K562 (cell line): ENCODE measurements at regions not wholly inside any gene's neighbourhood (a gene's known extent, or its start where the extent isn't known, plus 50 kb on each side); places are given as distances from the start of the nearest gene placed in this dataset.

ENCODE experiments used
- ATAC-seq: fragments of 200-7000 bp; cut with Tn5 transposase; 3 replicates; pipeline ENCODE4 v1.9.1; 2020; ENCODE audit warnings: moderate library complexity
- BruUV-seq: library from RNA; stranded (reverse); fragments of 400-500 nt; replicated peaks from 2 replicates; lab custom pipeline; 2021; lab: Mats Ljungman, UMichigan
- CTCF ChIA-PET: fragments of 300-600 bp; formaldehyde crosslinking; extraction: SDS; loops from one replicate; lab custom pipeline; 2021; ENCODE audit warnings: low intra/inter-chr PET ratio; lab: Yijun Ruan, JAX
- POLR2A ChIA-PET: fragments of 300-600, 350-650 bp; sonication (Branson Sonifier 250); formaldehyde crosslinking; extraction: SDS; loops from one replicate; lab custom pipeline; 2021; ENCODE audit warnings: antibody characterized with exemption, inconsistent platforms; lab: Yijun Ruan, JAX
- DNase-seq, 4 experiments: peaks; one replicate each; pipeline versions ENCODE4 v3.0.0 to v3.0.0-alpha.2; 2011 to 2018; ENCODE audit warnings: low spot score in 3 of 4, mixed read lengths in 3 of 4; ENCODE audit errors: extremely low read depth in 1 of 4
- FAIRE-seq: peaks from 2 replicates; lab custom pipeline; 2011; peaks lifted over from hg19 to GRCh38; lab: Jason Lieb, UNC
- H2AFZ ChIP-seq: 2 replicates; pipeline ENCODE4 v1.6.0; 2011; ENCODE audit warnings: low read depth, low read length, control low read depth, inconsistent platforms
- H3K27ac ChIP-seq: fragments of 200-600 bp; 3 replicates; pipeline ENCODE4 v1.8.0; 2011; ENCODE audit warnings: low read depth, mild to moderate bottlenecking, control low read depth, inconsistent platforms, low read length, moderate library complexity, mixed read lengths; ENCODE audit errors: extremely low read depth
- H3K27me3 ChIP-seq, 2 experiments: fragments of 300-600 bp in 1 of 2; 2 replicates in 1 of 2; 3 replicates in 1 of 2; pipeline versions ENCODE4 v1.6.0 to v1.8.0; 2011; ENCODE audit warnings: inconsistent platforms in 2 of 2, low read length in 2 of 2, mild to moderate bottlenecking in 1 of 2, mixed read lengths in 1 of 2, moderate library complexity in 1 of 2; ENCODE audit not compliant: control insufficient read depth in 2 of 2, insufficient read depth in 2 of 2
- H3K36me3 ChIP-seq: fragments of 300-600 bp; 3 replicates; pipeline ENCODE4 v1.8.0; 2011; ENCODE audit warnings: mild to moderate bottlenecking, low read length, inconsistent platforms; ENCODE audit not compliant: control insufficient read depth, insufficient read depth
- H3K4me1 ChIP-seq, 2 experiments: fragments of 200-600 bp in 1 of 2; replicated peaks in 1 of 2; 2 replicates in 1 of 2; 3 replicates in 1 of 2; pipeline versions ENCODE4 v1.5.1 to v1.8.0; 2011; ENCODE audit warnings: inconsistent platforms in 2 of 2, low read length in 2 of 2, mild to moderate bottlenecking in 1 of 2, mixed read lengths in 1 of 2, moderate library complexity in 1 of 2; ENCODE audit not compliant: control insufficient read depth in 2 of 2, insufficient read depth in 2 of 2
- H3K4me2 ChIP-seq: 2 replicates; pipeline ENCODE4 v1.6.1; 2011; ENCODE audit warnings: low read length, control low read depth, inconsistent platforms, mixed read lengths; ENCODE audit not compliant: insufficient read depth
- H3K4me3 ChIP-seq: fragments of 200-600 bp; sonication (generic), shearing (Covaris generic); 2 replicates; pipeline ENCODE4 v1.5.1; 2016; ENCODE audit warnings: control low read depth, inconsistent platforms
- H3K79me2 ChIP-seq: fragments of 200-600 bp; 3 replicates; pipeline ENCODE4 v1.8.0; 2011; ENCODE audit warnings: low read length, inconsistent platforms; ENCODE audit not compliant: control insufficient read depth, insufficient read depth
- H3K9ac ChIP-seq, 2 experiments: 2 replicates each; pipeline versions ENCODE4 v1.6.0 to v1.6.1; 2011; ENCODE audit warnings: low read depth in 2 of 2, low read length in 2 of 2, control low read depth in 1 of 2, inconsistent platforms in 1 of 2, mild to moderate bottlenecking in 1 of 2, mixed read lengths in 1 of 2; ENCODE audit not compliant: insufficient read depth in 1 of 2
- H3K9me1 ChIP-seq: one replicate; pipeline ENCODE4 v1.6.0; 2011; ENCODE audit warnings: inconsistent platforms, mild to moderate bottlenecking, low read length, moderate library complexity; ENCODE audit not compliant: control insufficient read depth, insufficient read depth
- H3K9me3 ChIP-seq: replicated peaks from 2 replicates; pipeline ENCODE4 v1.5.1; 2011; ENCODE audit warnings: low read depth, low read length, inconsistent platforms; ENCODE audit not compliant: control insufficient read depth, insufficient read depth
- H4K20me1 ChIP-seq: replicated peaks from 2 replicates; pipeline ENCODE4 v1.6.1; 2011; ENCODE audit warnings: low read length, inconsistent platforms, mixed read lengths; ENCODE audit not compliant: control insufficient read depth, insufficient read depth
- CBX3 ChIP-seq, 2 experiments: IDR thresholded peaks; 1 replicate in 1 of 2; 2 replicates in 1 of 2; pipeline ENCODE4 v1.6.1; 2012; ENCODE audit warnings: inconsistent platforms in 2 of 2, low read length in 2 of 2, borderline replicate concordance in 1 of 2, control low read depth in 1 of 2
- NCOR1 ChIP-seq: fragments of 450-650 bp; IDR thresholded peaks from 2 replicates; pipeline ENCODE4 v1.6.1; 2016; ENCODE audit warnings: mild to moderate bottlenecking, moderate library complexity
- PHF20 ChIP-seq: fragments of 450-650 bp; IDR thresholded peaks from 2 replicates; pipeline ENCODE4 v1.6.1; 2018; ENCODE audit not compliant: partially characterized antibody
- RERE ChIP-seq: sonication (generic); formaldehyde crosslinking; IDR thresholded peaks from 2 replicates; pipeline ENCODE4 v1.8.0; 2023; ENCODE audit warnings: missing genetic modification reagents, mild to moderate bottlenecking, borderline replicate concordance
- ZFX ChIP-seq: sonication (generic); formaldehyde crosslinking; IDR thresholded peaks from 2 replicates; pipeline ENCODE4 v1.8.0; 2022; ENCODE audit warnings: mild to moderate bottlenecking, missing genetic modification reagents, moderate library complexity
- WGBS: fragments of 100-300 bp; shearing (Covaris generic); methylation state at CpG from one replicate; pipeline ENCODE4 v1.1.6; 2016; ENCODE audit warnings: low coverage, mixed read lengths; ENCODE audit not compliant: insufficient coverage; ENCODE audit errors: missing lambda C conversion rate; 5-methylcytosine and 5-hydroxymethylcytosine counted together
- in situ Hi-C: fragments of 300-500 bp; cut with MboI; formaldehyde crosslinking; loops from 4 replicates; pipeline ENCODE4 v1.15.0; 2018; ENCODE audit warnings: inconsistent platforms, mixed read lengths
- intact Hi-C: fragments of 100-400 bp; cut with micrococcal nuclease; formaldehyde crosslinking; loops from 2 replicates; pipeline ENCODE4 v1.14.2; 2022
- TF ChIP-seq, protein P1 (sequence below): fragments of 250-450 bp; sonication (Bioruptor Pico); IDR thresholded peaks from 2 replicates; pipeline ENCODE4 v1.4.0; 2020; ENCODE audit warnings: mild to moderate bottlenecking, moderate library complexity

DNA sequence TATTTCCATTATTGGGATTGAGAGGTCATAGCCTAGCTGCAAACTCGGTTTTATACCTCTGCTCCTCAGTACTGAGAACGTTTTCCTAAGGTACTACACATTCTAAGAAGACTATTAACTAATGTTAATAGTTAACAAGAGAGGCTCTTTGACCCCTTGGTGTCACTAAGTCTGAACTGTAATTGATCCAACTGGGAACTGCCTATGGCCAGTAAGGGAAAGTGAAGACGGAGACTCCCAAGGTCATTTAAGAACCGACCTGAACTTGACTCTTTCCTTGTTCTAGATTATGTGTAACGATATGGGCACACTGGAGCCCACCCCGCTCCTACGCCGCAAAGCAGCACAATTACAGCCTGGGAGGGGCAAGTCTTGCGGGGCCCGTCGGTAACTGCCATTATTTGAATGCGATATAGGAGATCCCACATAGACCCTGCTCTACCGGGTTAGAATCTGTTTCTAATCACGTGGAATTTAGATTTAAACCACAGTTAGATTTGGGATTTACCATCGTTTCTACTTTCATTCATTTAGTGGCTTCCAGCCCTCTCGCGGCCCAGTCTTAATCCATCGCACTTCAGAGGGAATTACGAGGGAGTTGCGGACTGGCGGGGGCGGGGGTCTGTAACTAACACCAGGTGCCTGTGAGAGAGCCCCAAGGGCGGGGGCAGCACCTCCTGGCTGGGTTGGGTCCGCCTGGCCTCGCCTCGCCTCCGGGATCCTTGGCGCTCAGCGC is 84.1 kb upstream of the EPB41L3 start:
- ATAC-seq (no peak), FAIRE-seq (no peak), DNase-seq (no peak)
- Histone ChIP-seq H2AFZ (no peak overlapping the region), H3K27ac (no peak overlapping the region), H3K4me1 (peaks cover 0 to 16% of the 10 kb centered on the region in 2 experiments; a peak in 2 of 5 replicates), H3K27me3 (no peaks in the 10 kb centered on the region), H3K79me2 (no peaks in the 10 kb centered on the region), H3K9ac (no peak overlapping the region), H3K4me2 (no peak overlapping the region), H4K20me1 (no peaks in the 10 kb centered on the region), H3K4me3 (no peak overlapping the region), H3K9me1 (no peaks in the 10 kb centered on the region), H3K9me3 (no peaks in the 10 kb centered on the region), H3K36me3 (no peaks in the 10 kb centered on the region)
- WGBS, result 5% methylated on average over 22 of the region's 29 CpGs
- BruUV-seq, result no TSS peak
- in situ Hi-C loops, result no loop called here
- intact Hi-C loops, result no loop called here
- ChIA-PET POLR2A (no interaction called here), CTCF (no interaction called here)
- TF ChIP-seq, protein P1, sequence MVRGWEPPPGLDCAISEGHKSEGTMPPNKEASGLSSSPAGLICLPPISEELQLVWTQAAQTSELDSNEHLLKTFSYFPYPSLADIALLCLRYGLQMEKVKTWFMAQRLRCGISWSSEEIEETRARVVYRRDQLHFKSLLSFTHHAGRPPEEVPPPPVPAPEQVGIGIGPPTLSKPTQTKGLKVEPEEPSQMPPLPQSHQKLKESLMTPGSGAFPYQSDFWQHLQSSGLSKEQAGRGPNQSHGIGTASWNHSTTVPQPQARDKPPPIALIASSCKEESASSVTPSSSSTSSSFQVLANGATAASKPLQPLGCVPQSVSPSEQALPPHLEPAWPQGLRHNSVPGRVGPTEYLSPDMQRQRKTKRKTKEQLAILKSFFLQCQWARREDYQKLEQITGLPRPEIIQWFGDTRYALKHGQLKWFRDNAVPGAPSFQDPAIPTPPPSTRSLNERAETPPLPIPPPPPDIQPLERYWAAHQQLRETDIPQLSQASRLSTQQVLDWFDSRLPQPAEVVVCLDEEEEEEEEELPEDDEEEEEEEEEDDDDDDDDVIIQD (CRISPR knock-in tag), result no peak
- TF ChIP-seq ZFX (CRISPR knock-in tag) (no peak), RERE (CRISPR knock-in tag) (no peak), NCOR1 (no peak), CBX3 (IDR thresholded peaks at IDR 0.05; ENCODE audit: borderline replicate concordance in 1 of 2, low read length in 2 of 2) (no peak), PHF20 (no peak)
